Neural crest cell (in vitro differentiated cells): ENCODE measurements at regions not wholly inside any gene's neighbourhood (a gene's known extent, or its start where the extent isn't known, plus 50 kb on each side); places are given as distances from the start of the nearest gene placed in this dataset.

Source experiments
- DNase-seq: peaks from one replicate; pipeline ENCODE4 v3.0.0; 2021; ENCODE audit warnings: low read depth, mixed read lengths, low spot score
- H3K27ac Mint-ChIP-seq: one replicate; pipeline ENCODE4 v1.8.0; 2021; ENCODE audit warnings: mild to moderate bottlenecking, mixed read lengths; ENCODE audit not compliant: unreplicated experiment
- H3K27me3 Mint-ChIP-seq: 2 replicates; pipeline ENCODE4 v1.8.0; 2021; ENCODE audit warnings: low read depth, mild to moderate bottlenecking, mixed read lengths
- H3K36me3 Mint-ChIP-seq: 2 replicates; pipeline ENCODE4 v1.8.0; 2021; ENCODE audit warnings: low read depth, mild to moderate bottlenecking, mixed read lengths
- H3K4me1 Mint-ChIP-seq: 2 replicates; pipeline ENCODE4 v1.8.0; 2021; ENCODE audit warnings: mixed read lengths
- H3K4me3 Mint-ChIP-seq: one replicate; pipeline ENCODE4 v1.8.0; 2021; ENCODE audit warnings: mild to moderate bottlenecking, mixed read lengths
- H3K9me3 Mint-ChIP-seq: 2 replicates; pipeline ENCODE4 v1.8.0; 2021; ENCODE audit warnings: mixed read lengths
- CTCF ChIP-seq: fragments of 200-600 bp; sonication (generic); conservative IDR thresholded peaks from 2 replicates; pipeline ENCODE4 v1.5.0; 2021; ENCODE audit warnings: antibody characterized with exemption, mild to moderate bottlenecking

GRCh38 chr13:50214514-50214913, 199.3 kb downstream of the KCNRG start:
- DNase-seq = no peak
- peaks cover 18% of the 10 kb centered on the region for H3K36me3 Mint-ChIP-seq
- no peak for TF ChIP-seq CTCF
- peaks cover 11% of the 10 kb centered on the region for H3K9me3 Mint-ChIP-seq
- no peaks in the 10 kb centered on the region for H3K27me3 Mint-ChIP-seq
- H3K4me1 Mint-ChIP-seq = peaks cover 2% of the 10 kb centered on the region
- H3K4me3 Mint-ChIP-seq = no peak overlapping the region
- no peak overlapping the region for H3K27ac Mint-ChIP-seq

GRCh38 chr13:50215399-50215798, 200.2 kb downstream of the KCNRG start:
- Mint-ChIP-seq H3K36me3 (peaks cover 18% of the 10 kb centered on the region), H3K27ac (no peak overlapping the region)

GRCh38 chr13:50219743-50220142, 204.5 kb downstream of the KCNRG start:
- TF ChIP-seq CTCF = no peak
- no peak for DNase-seq
- peaks cover 4% of the 10 kb centered on the region for H3K4me1 Mint-ChIP-seq
- H3K9me3 Mint-ChIP-seq = peaks cover 12% of the 10 kb centered on the region
- H3K27me3 Mint-ChIP-seq = no peaks in the 10 kb centered on the region
- peaks cover 3% of the 10 kb centered on the region for H3K36me3 Mint-ChIP-seq
- no peak overlapping the region for H3K27ac Mint-ChIP-seq
- no peak overlapping the region for H3K4me3 Mint-ChIP-seq

More at GRCh38 chr13:50215399-50215798, 200.2 kb downstream of the KCNRG start:
- Mint-ChIP-seq H3K4me3 (no peak overlapping the region), H3K4me1 (no peaks in the 10 kb centered on the region), H3K27me3 (no peaks in the 10 kb centered on the region), H3K9me3 (peaks cover 14% of the 10 kb centered on the region)
- no peak for DNase-seq
- no peak for TF ChIP-seq CTCF

- peaks cover 14% of the 10 kb centered on the region for H3K4me1 Mint-ChIP-seq
- TF ChIP-seq CTCF = no peak
- H3K27me3 Mint-ChIP-seq = no peaks in the 10 kb centered on the region
- peaks cover 3% of the 10 kb centered on the region for H3K36me3 Mint-ChIP-seq
- DNase-seq = no peak
- no peak overlapping the region for H3K4me3 Mint-ChIP-seq
- peaks cover 12% of the 10 kb centered on the region for H3K9me3 Mint-ChIP-seq
- no peak overlapping the region for H3K27ac Mint-ChIP-seq
Measured at GRCh38 chr13:50220938-50221337, 205.7 kb downstream of the KCNRG start.

- H3K36me3 Mint-ChIP-seq = peaks cover 3% of the 10 kb centered on the region
- H3K27ac Mint-ChIP-seq = no peak overlapping the region
- H3K4me3 Mint-ChIP-seq = no peak overlapping the region
- H3K27me3 Mint-ChIP-seq = no peaks in the 10 kb centered on the region
- peaks cover 3% of the 10 kb centered on the region for H3K9me3 Mint-ChIP-seq
- DNase-seq = no peak
- TF ChIP-seq CTCF = no peak
- peaks cover 16% of the 10 kb centered on the region for H3K4me1 Mint-ChIP-seq
Measured at GRCh38 chr13:50222569-50223332, 207.5 kb downstream of the KCNRG start.
